BLaER1 (cell line): ENCODE measurements at regions not wholly inside any gene's neighbourhood (a gene's known extent, or its start where the extent isn't known, plus 50 kb on each side); places are given as distances from the start of the nearest gene placed in this dataset.

ENCODE experiments used
- H3K27ac ChIP-seq: shearing (Covaris generic); formaldehyde crosslinking; 2 replicates; pipeline ENCODE4 v1.8.1; 2022
- H3K27me3 ChIP-seq: shearing (Covaris generic); formaldehyde crosslinking; 2 replicates; pipeline ENCODE4 v1.8.1; 2022
- H3K36me3 ChIP-seq: shearing (Covaris generic); formaldehyde crosslinking; 2 replicates; pipeline ENCODE4 v1.8.1; 2022
- H3K4me1 ChIP-seq: shearing (Covaris generic); formaldehyde crosslinking; 2 replicates; pipeline ENCODE4 v1.8.1; 2022
- H3K4me2 ChIP-seq: shearing (Covaris generic); formaldehyde crosslinking; 2 replicates; pipeline ENCODE4 v1.8.1; 2022
- H3K4me3 ChIP-seq: shearing (Covaris generic); formaldehyde crosslinking; 2 replicates; pipeline ENCODE4 v1.8.1; 2022
- H3K9ac ChIP-seq: shearing (Covaris generic); formaldehyde crosslinking; 2 replicates; pipeline ENCODE4 v1.8.1; 2022
- H3K9me3 ChIP-seq: shearing (Covaris generic); formaldehyde crosslinking; 2 replicates; pipeline ENCODE4 v1.8.1; 2022
- H4K20me1 ChIP-seq: shearing (Covaris generic); formaldehyde crosslinking; 2 replicates; pipeline ENCODE4 v1.8.1; 2022
- Cebpa-rat ChIP-seq: shearing (Covaris generic); IDR thresholded peaks from 2 replicates; pipeline ENCODE4 v1.8.1; 2022

GRCh38 chr3:111012388-111013248 lies 59.0 kb upstream of the NECTIN3 start:
- Histone ChIP-seq H3K27me3 (no peaks in the 10 kb centered on the region), H3K36me3 (no peaks in the 10 kb centered on the region), H3K4me1 (no peaks in the 10 kb centered on the region), H3K9me3 (no peaks in the 10 kb centered on the region), H4K20me1 (no peaks in the 10 kb centered on the region), H3K9ac (no peak overlapping the region), H3K27ac (no peak overlapping the region), H3K4me3 (no peak overlapping the region), H3K4me2 (no peak overlapping the region)
- no peak for TF ChIP-seq Cebpa-rat
